LNCaP clone FGC (cell line): ENCODE measurements at regions not wholly inside any gene's neighbourhood (a gene's known extent, or its start where the extent isn't known, plus 50 kb on each side); places are given as distances from the start of the nearest gene placed in this dataset.

Experiments
- DNase-seq: peaks from one replicate; pipeline ENCODE4 v3.0.0-alpha.2; 2011; ENCODE audit warnings: low read depth
- H3K4me3 ChIP-seq: 2 replicates; pipeline ENCODE4 v1.5.1; 2011; ENCODE audit warnings: mild to moderate bottlenecking, low read depth, low read length, control low read depth
- CTCF ChIP-seq: IDR thresholded peaks from 2 replicates; pipeline ENCODE4 v1.5.1; 2012; ENCODE audit warnings: mild to moderate bottlenecking; ENCODE audit not compliant: control insufficient read depth, insufficient read depth; ENCODE audit errors: extremely low read depth

- DNase-seq = no peak
- no peak for TF ChIP-seq CTCF
- no peak overlapping the region for H3K4me3 ChIP-seq
These were observed 232.0 kb downstream of the PLK2 start for GRCh38 chr5:58227858-58228257.

- TF ChIP-seq CTCF = no peak
- DNase-seq = no peak
- H3K4me3 ChIP-seq = no peak overlapping the region
These were observed 235.2 kb downstream of the PLK2 start for GRCh38 chr5:58224661-58225060.

GRCh38 chr5:58224221-58224620, 235.7 kb downstream of the PLK2 start:
- TF ChIP-seq CTCF = no peak
- no peak for DNase-seq
- no peak overlapping the region for H3K4me3 ChIP-seq

- H3K4me3 ChIP-seq = no peak overlapping the region
- DNase-seq = no peak
- no peak for TF ChIP-seq CTCF
These were observed 244.5 kb downstream of the PLK2 start for GRCh38 chr5:58215364-58215763.

- no peak for TF ChIP-seq CTCF
- no peak for DNase-seq
These were observed 248.4 kb downstream of the PLK2 start for GRCh38 chr5:58211441-58211840.

GRCh38 chr5:58208674-58209073, 251.2 kb downstream of the PLK2 start:
- no peak for TF ChIP-seq CTCF
- DNase-seq = no peak
- H3K4me3 ChIP-seq = no peak overlapping the region

More at GRCh38 chr5:58211441-58211840, 248.4 kb downstream of the PLK2 start:
- no peak overlapping the region for H3K4me3 ChIP-seq

- TF ChIP-seq CTCF = no peak
- H3K4me3 ChIP-seq = no peak overlapping the region
- no peak for DNase-seq
These were observed 252.8 kb downstream of the PLK2 start for GRCh38 chr5:58207076-58207475.
